ENCODE measurements at regions not wholly inside any gene's neighbourhood (a gene's known extent, or its start where the extent isn't known, plus 50 kb on each side); places are given as distances from the start of the nearest gene placed in this dataset.

DNA sequence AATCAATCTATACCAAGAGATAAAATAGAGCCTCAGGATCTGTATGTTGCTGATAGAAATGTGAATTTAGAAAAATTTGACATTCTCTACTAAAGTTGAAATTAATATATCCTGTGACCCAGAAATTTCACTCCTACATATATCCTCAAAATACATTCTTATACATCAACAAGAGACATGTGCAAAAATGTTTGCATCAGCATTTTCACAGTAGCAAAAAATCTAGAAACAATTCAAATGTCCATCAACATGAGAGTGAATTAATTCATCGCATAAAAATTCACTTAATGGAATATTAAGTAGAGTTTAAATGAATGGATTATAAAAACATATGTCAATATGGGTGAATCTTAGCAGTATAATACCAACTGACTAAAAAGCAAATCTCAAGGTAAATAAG, 80.8 kb downstream of the GPR65 start:
- Histone ChIP-seq H3K4me1 (no peaks in the 10 kb centered on the region), H3K9me3 (no peaks in the 10 kb centered on the region), H3K4me3 (no peak overlapping the region), H3K36me3 (no peaks in the 10 kb centered on the region), H3K27ac (no peak overlapping the region), H3K27me3 (no peaks in the 10 kb centered on the region)
- TF ChIP-seq POLR2A (IDR thresholded peaks at IDR 0.05): no peak
- TF ChIP-seq, protein P1, sequence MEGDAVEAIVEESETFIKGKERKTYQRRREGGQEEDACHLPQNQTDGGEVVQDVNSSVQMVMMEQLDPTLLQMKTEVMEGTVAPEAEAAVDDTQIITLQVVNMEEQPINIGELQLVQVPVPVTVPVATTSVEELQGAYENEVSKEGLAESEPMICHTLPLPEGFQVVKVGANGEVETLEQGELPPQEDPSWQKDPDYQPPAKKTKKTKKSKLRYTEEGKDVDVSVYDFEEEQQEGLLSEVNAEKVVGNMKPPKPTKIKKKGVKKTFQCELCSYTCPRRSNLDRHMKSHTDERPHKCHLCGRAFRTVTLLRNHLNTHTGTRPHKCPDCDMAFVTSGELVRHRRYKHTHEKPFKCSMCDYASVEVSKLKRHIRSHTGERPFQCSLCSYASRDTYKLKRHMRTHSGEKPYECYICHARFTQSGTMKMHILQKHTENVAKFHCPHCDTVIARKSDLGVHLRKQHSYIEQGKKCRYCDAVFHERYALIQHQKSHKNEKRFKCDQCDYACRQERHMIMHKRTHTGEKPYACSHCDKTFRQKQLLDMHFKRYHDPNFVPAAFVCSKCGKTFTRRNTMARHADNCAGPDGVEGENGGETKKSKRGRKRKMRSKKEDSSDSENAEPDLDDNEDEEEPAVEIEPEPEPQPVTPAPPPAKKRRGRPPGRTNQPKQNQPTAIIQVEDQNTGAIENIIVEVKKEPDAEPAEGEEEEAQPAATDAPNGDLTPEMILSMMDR (IDR thresholded peaks at IDR 0.05): no peak
- no peak for DNase-seq

GRCh38 chr14:88089445-88089844, 84.5 kb downstream of the GPR65 start:
- Histone ChIP-seq H3K36me3 (no peaks in the 10 kb centered on the region), H3K27ac (no peak overlapping the region), H3K27me3 (no peaks in the 10 kb centered on the region), H3K9me3 (no peaks in the 10 kb centered on the region), H3K4me3 (no peak overlapping the region), H3K4me1 (no peaks in the 10 kb centered on the region)
- no peak for DNase-seq
- no peak for TF ChIP-seq POLR2A (IDR thresholded peaks at IDR 0.05)
- TF ChIP-seq, protein P1 (IDR thresholded peaks at IDR 0.05): no peak

- DNase-seq: no peak
- no peaks in the 10 kb centered on the region for H3K36me3 ChIP-seq
Measured at GRCh38 chr14:88092529-88092928, 87.6 kb downstream of the GPR65 start.

GRCh38 chr14:88095791-88096190, 90.9 kb downstream of the GPR65 start:
- no peaks in the 10 kb centered on the region for H3K9me3 ChIP-seq
- no peaks in the 10 kb centered on the region for H3K4me1 ChIP-seq
- TF ChIP-seq, protein P1 (IDR thresholded peaks at IDR 0.05): no peak
- TF ChIP-seq POLR2A (IDR thresholded peaks at IDR 0.05): no peak
- no peaks in the 10 kb centered on the region for H3K36me3 ChIP-seq
- H3K4me3 ChIP-seq: no peak overlapping the region
- no peak overlapping the region for H3K27ac ChIP-seq
- H3K27me3 ChIP-seq: no peaks in the 10 kb centered on the region
- DNase-seq: no peak

More at GRCh38 chr14:88092529-88092928, 87.6 kb downstream of the GPR65 start:
- TF ChIP-seq POLR2A (IDR thresholded peaks at IDR 0.05): no peak
- TF ChIP-seq, protein P1 (IDR thresholded peaks at IDR 0.05): no peak
- Histone ChIP-seq H3K9me3 (no peaks in the 10 kb centered on the region), H3K4me3 (no peak overlapping the region), H3K27me3 (no peaks in the 10 kb centered on the region), H3K4me1 (no peaks in the 10 kb centered on the region), H3K27ac (no peak overlapping the region)

- TF ChIP-seq POLR2A (IDR thresholded peaks at IDR 0.05): no peak
- TF ChIP-seq, protein P1 (IDR thresholded peaks at IDR 0.05): no peak
- Histone ChIP-seq H3K9me3 (no peaks in the 10 kb centered on the region), H3K4me3 (no peak overlapping the region), H3K27me3 (no peaks in the 10 kb centered on the region), H3K4me1 (no peaks in the 10 kb centered on the region), H3K27ac (no peak overlapping the region), H3K36me3 (no peaks in the 10 kb centered on the region)
- no peak for DNase-seq
Measured at GRCh38 chr14:88098163-88098562, 93.2 kb downstream of the GPR65 start.

GRCh38 chr14:88104710-88105109, 99.8 kb downstream of the GPR65 start:
- no peak overlapping the region for H3K27ac ChIP-seq
- DNase-seq: no peak
- H3K9me3 ChIP-seq: peaks cover 0 to 3% (median 0%) of the 10 kb centered on the region in 4 donors
- no peaks in the 10 kb centered on the region for H3K4me1 ChIP-seq
- no peaks in the 10 kb centered on the region for H3K27me3 ChIP-seq
- no peak overlapping the region for H3K4me3 ChIP-seq
- no peak for TF ChIP-seq POLR2A (IDR thresholded peaks at IDR 0.05)
- TF ChIP-seq, protein P1 (IDR thresholded peaks at IDR 0.05): no peak
- no peaks in the 10 kb centered on the region for H3K36me3 ChIP-seq

Data from Peyer's patch (tissue), 4 donors.